GM18867 (cell line): ENCODE measurements at regions not wholly inside any gene's neighbourhood (a gene's known extent, or its start where the extent isn't known, plus 50 kb on each side); places are given as distances from the start of the nearest gene placed in this dataset.

Experiments
- ATAC-seq: cut with Tn5 transposase; IDR thresholded peaks from one replicate; pipeline ENCODE4 v1.9.1; 2021; ENCODE audit warnings: mild to moderate bottlenecking, moderate library complexity; ENCODE audit not compliant: unreplicated experiment

- ATAC-seq, result no peak
Measured at GRCh38 chr7:7048213-7048612, 134.1 kb upstream of the C1GALT1 start.

DNA sequence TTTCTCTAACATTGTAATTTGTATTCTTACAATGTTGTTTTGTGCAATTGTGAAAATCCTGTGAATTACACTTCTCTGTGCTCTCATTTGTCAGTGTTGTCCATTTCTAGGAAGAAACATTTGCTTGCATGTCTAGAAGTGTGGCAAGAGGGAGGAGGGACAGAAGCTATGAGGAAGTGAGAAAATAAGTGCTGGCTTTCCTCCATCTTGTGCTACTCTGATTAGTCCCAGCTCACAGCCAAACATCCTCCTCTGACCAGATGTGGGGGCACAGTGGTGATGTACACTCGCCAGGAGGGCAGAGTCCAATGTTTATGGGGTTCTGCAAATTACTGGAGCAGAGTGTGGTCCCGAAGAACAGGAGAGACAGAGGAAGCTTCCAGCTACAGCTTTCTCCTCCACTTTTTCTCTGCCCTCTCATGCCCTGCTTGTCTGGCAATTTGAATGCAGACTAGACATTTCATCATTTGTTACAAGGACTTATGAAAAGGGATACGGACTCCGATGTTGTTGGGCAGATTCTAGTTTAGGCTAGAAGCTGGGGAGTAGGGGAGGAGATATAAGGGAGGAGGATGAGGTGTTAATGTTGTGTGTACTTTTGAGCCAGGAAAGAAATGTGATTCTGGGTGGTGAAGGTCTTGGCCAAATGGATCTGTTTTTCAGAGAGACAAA is 131.0 kb upstream of the C1GALT1 start:
- ATAC-seq, result peak; percentile 69

DNA sequence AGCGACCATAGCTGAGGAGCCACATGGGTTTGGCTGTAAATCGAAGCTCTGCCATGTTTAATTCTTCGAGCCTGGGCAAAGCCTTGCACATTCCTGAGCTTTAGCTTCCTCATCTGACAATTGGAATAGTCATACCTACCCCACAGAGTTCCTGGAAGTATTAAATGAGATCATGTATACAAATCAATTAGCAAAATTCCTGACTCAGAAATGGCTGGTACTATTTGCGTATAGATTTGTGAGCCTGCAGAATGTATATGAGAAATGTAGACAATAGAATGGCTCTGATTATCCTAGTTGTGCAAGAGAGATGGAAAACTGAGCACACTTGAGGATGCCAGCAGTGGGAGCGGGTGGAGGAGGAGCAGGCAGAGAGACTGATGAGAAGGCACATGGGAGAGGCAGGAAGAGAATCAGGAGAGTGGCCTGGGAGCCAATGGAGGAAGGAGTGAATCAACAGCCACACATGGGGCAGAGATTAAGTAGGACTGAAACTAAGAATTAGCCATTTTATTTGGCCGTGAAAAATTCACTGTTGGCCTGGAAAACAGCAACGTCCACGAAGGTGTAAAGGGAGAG is 128.0 kb upstream of the C1GALT1 start:
- no peak for ATAC-seq

- ATAC-seq, result no peak
Measured at GRCh38 chr7:7060828-7061599, 121.3 kb upstream of the C1GALT1 start.

DNA sequence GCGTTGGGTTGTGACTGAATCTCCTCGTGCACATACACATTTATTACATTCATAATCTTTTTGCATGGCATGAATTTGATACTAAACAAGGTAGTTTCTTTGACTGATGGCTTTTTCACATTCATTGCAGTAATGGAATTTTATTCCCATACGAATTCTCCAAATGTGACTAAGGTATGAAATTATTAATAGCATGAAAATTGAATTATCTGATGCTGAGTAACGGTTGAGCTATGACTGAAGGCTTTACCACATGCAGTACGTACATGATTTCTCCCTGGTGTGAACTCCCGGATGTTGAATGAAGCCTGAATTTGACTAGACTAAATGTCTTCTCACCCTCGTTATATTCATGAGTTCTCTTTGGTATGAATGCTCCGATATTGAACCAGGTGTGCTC is 104.4 kb upstream of the C1GALT1 start:
- no peak for ATAC-seq

DNA sequence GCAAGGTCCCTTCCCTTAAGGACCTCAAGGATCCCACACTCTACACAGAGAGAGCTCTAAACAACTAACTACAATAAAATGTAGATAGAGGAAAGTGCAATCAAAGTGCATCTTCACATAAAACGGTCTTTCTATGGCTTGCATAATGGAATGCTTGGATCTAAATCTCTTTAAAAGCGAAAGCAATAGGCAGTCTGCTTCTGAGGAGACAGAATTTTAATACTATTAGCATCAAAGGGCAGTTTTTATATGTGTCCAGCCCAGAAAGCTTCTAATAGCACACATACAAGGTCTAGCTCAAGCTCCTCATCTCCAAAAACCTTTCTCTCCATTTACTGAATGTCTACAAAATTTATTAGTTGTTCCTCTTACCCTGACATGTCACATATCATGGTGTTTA is 101.5 kb upstream of the C1GALT1 start:
- no peak for ATAC-seq

GRCh38 chr7:7090460-7090859 is 91.9 kb upstream of the C1GALT1 start:
- ATAC-seq, result no peak

GRCh38 chr7:7098280-7098818 is 84.0 kb upstream of the C1GALT1 start:
- ATAC-seq, result no peak

DNA sequence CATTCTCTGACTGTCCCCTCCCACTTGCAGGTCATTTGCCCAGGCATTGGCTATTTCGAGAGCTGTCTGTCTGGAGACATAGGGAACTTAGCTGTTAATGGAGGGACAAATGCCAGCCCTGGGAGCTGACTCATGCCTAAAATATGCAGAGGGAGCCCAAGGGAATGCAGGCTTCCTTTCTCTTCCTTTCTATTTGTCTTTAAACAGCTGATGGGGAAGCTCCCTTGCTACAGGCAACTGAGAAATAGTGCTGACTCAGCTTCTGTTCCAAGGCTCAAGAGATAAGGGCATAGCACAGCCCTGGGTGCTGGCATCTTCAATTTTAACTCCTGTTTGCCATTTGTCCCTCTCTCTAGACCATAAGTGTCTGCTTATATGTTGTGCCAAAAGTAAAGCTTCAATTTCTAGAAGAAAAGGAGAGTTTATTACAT is 82.7 kb upstream of the C1GALT1 start:
- ATAC-seq, result no peak

- ATAC-seq, result no peak
Measured at GRCh38 chr7:7100432-7100849, 81.9 kb upstream of the C1GALT1 start.

DNA sequence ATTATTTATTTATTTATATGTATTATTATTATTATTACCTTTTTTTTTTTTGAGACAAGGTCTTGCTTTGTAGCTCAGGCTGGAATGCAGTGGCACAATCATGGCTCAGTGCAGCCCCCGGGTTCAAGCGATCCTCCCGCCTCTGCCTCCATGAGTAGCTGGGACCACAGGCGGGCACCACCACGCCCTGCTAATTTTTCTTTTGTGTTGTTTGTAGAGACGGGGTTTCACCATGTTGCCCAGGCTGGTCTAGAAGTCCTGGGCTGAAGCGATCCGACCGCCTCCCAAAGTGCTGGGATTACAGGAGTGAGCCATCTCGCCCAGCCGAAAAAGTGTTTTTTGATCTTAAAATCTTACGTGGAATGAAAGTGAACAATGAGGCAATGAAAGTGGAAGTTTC is 79.4 kb upstream of the C1GALT1 start:
- ATAC-seq, result no peak

DNA sequence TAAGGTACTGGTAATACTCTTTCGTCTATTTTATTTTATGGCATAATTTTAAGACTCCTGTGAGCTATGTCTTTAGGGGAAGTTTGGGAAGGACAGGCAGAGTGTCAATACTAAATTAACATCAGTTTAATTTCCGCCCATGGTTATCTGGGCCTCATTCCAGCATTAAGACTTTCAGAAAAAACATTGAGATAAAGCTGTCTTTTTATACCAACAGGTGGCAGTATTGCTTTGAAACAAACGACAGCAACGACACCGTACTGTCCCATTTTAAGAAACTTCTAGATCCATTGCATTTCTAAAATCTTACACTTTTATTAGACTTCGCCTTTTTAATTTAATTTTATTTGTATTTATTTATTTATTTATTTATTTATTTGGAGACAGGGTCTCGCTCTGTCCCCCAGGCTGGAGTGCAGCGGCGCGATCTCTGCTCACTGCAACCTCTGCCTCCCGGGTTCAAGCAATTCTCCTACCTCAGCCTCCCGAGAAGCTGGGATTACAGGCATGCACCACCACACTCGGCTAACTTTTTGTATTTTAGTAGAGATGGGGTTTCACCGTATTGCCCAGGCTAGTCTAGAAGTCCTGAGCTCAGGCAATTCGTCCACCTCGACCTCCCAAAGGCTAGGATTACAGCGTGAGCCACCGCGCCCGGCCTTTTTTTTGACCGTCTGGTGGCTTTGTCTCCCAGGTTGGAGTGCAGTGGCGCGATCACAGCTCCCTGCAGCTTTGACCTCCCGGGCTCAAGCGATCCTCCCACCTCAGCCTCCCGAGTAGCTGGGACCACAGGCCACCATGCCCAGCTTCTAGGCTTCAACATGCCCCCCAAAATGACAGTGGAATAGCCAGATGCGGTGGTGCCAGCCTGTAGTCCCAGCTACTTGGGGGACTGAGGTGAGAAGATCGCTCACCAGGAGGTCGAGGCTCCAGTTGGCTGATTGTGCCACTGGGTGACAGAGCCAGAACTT is 78.7 kb upstream of the C1GALT1 start:
- peak; percentile 69 for ATAC-seq

DNA sequence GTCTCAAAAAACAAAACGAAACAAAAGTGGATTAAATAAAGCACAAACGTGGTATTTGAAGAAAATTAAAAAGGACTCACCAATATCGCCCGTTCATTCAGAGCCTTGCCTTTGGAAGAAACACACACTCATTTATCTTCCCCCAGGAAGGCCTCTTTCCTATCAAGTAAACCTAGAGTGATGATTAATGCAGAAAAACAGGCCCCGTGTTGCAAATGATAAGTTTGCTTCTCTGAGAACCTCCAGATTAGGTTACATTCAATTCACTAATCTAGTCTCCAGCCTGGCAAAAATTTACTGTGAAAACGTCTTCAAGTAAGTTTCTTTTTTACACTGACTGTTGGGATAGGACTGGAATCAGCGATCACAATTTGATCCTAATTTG is 78.0 kb upstream of the C1GALT1 start:
- ATAC-seq, result no peak

DNA sequence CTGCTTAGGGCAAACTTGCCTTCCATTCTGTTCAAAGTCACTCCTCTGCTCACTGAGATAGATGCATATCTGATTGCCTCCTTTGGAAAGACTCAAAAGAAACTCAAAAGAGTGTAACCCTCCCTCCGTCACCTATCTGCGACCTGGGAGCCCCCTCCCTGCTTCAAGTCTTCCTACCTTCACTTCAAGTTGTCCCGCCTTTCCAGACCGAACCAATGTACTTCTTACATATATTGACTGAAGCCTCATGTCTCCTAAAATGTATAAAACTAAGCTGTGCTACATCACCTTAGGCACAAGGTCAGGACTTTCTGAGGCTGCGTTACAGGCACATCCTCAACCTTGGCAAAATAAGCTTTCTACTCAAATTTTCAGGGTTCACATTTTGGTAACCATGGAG is 77.4 kb upstream of the C1GALT1 start:
- ATAC-seq, result no peak

DNA sequence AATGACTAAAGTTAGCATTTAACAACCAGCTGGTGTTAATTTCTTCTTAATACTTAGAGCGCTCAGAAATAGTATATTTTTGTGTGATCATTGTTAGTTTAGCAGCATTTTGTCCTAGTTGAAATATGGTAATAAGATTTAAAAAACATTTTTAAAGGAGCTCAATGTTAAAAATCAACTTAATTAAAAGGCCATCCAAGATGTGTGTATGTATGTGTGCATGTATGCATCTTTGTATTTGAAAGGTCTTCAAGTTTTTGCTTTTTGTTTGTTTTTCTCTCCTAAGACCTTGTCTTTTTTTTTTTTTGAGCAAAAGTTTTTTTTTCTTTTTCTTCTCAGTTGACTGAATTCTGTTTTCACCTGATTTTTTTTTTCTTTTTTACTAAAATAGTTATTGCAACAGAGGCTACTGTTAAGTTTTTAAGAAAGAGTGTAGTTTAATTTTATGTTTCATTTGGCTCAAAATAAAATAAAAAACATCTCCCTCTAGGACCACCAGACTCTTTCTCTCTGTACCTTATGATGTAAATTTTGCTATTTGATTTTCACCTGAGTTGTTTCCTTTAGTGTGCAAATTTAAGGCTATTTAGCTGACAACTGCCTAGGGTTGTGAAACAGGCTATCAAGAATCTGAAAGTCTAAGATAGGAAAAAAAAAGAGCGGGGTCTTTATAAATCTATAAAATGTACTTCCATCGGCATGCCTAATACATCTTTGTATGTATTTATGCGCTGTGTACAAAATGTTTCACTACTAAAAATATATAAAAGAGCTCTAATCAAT is 76.4 kb upstream of the C1GALT1 start:
- no peak for ATAC-seq

GRCh38 chr7:7108931-7109330 is 73.4 kb upstream of the C1GALT1 start:
- ATAC-seq, result no peak

DNA sequence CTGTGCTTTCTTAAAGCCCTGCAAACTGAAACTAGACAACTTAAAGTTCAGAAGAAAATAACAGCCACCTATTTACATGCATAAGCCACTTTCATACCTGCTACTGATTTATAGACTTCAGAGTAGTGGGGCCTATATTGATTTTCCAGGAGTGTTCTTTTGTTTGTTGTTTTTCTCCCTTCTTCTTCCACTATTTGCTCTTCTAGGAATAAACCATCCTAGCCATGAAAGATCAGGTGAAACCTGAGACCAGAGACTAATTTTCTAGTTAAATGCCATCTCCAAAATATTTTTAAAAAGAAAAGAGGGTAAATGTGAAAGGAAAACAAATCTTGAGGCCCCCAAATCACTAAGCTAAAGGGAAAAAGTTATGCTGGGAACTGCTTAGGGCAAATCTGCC is 72.4 kb upstream of the C1GALT1 start:
- ATAC-seq, result no peak

GRCh38 chr7:7110706-7111105 is 71.6 kb upstream of the C1GALT1 start:
- no peak for ATAC-seq

- ATAC-seq, result no peak
Measured at GRCh38 chr7:7112868-7113267, 69.5 kb upstream of the C1GALT1 start.
